ENCODE measurements at regions not wholly inside any gene's neighbourhood (a gene's known extent, or its start where the extent isn't known, plus 50 kb on each side); places are given as distances from the start of the nearest gene placed in this dataset.
"Not testable (repeated sequence)": the region's sequence is repeated elsewhere in the genome, so short reads cannot be mapped to it uniquely, and the experiment has no call there.

DNA sequence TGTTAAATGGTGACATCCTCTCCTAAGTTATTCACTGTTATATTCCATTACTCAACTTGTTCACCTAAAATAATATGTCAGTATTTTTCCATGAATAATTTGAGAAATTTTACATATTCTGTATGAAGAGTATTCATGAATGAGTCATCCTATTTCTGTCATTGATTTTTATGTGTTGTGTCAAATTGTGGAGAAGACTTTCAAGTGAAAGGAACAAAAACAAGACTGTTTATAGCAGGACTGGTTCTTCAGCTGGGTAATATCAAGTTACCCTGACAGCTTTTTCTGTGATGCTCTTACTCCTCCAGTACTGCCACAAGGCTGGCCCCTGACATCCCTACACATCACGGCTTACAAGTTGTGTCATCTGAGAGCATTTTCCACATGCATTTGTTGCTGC lies 847.7 kb downstream of the NCAM2 start:
- DNase-seq (ENCODE audit: low read depth, low spot score): no peak

- DNase-seq (ENCODE audit: low read depth, low spot score): no peak
Observed at GRCh38 chr21:21851205-21851604, 853.0 kb downstream of the NCAM2 start.

DNA sequence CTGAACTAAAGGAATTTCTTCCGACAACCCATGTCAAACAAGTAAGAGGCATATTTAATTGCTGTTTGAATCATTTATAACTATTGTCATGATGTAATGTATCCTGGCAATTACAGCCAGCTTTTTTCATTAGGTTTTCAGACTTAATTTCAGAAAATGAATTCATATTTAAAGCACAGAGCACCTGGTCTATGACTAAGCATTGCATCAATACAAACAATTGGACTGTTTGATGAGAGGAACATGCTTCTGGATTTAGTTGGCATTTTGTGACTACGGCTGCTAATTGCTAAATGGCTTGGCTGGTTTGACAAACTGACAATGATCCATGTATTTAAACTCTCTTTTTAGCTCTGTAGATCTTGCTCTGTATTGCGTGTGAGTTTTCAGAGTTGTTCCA lies 853.4 kb downstream of the NCAM2 start:
- no peak for DNase-seq (ENCODE audit: low read depth, low spot score)

GRCh38 chr21:21858502-21859334 lies 860.5 kb downstream of the NCAM2 start:
- no peak for DNase-seq (ENCODE audit: low read depth, low spot score)

DNA sequence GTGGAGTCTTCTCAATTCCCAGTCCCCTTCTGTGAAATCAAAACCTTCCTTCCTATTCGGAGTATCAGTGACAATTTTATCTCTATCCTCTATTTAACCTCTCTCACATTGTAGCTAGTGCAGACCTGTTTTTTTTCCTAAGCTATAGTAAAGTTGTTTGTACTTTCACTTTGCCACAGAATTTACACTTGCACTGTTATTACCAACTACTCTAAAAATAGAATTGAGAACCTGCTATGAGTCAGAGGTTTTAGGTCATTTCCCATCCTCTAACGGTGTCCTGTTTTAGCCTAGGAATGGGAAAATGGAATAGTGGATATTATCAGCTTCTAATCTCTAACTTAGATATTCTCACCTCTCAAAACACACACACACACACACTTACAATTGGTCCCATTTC lies 862.7 kb downstream of the NCAM2 start:
- DNase-seq (ENCODE audit: low read depth, low spot score): no peak

DNA sequence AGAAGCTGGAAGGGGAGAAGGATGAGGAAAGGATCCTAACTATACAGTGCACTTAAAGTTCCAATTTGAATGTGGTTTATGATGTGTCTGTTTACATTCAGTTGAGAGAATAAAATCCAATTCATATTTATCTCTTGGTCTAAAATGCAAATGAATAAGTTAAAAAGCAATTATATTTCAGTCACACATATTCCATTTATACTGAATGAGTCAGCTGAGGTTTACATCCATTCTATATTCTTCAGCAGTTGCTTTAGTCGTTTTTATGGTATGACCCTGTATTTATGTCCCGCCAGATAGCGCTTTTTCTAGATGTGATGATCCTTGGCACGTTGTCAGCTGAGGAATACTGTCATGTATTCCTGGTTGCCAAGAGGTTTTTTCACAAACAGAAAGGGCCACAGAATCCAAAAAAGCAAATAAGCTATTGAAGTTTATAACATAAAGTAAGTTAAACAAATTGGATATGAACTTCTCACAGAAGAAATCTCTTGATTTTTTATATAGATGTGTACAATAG lies 866.2 kb downstream of the NCAM2 start:
- DNase-seq (ENCODE audit: low read depth, low spot score): no peak

DNA sequence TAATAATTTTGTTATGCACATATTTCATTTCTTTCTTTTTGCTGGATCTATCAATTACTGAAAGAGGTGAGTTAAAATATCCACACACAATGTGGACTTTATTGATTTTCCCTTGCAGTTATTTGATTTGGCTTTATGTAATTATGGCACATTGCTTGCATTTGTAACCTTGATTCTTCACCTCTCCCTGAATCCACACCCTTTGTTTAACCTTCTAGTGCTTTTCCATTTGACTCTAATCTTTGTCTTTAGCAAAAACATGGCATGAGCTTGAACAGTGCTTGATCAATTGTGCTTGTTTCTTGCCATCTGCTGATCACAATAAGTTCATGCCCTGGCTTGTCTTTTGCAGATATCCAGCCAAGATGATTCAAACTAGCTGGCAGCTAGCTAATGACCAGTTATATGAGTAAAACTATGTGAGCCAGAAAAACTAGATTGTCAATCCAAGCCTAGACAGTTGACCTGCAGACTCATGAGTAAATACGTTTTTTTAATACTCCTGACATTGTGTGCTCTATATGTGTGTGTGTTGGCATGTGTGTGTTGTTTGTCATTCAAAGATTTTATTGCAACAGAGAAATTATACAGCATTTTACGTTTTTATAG lies 899.2 kb downstream of the NCAM2 start:
- no peak for DNase-seq (ENCODE audit: low read depth, low spot score)

GRCh38 chr21:21898801-21899200 lies 900.6 kb downstream of the NCAM2 start:
- no peak for DNase-seq (ENCODE audit: low read depth, low spot score)

GRCh38 chr21:21902416-21902815 lies 904.2 kb downstream of the NCAM2 start:
- DNase-seq (ENCODE audit: low read depth, low spot score): not testable (repeated sequence)

DNA sequence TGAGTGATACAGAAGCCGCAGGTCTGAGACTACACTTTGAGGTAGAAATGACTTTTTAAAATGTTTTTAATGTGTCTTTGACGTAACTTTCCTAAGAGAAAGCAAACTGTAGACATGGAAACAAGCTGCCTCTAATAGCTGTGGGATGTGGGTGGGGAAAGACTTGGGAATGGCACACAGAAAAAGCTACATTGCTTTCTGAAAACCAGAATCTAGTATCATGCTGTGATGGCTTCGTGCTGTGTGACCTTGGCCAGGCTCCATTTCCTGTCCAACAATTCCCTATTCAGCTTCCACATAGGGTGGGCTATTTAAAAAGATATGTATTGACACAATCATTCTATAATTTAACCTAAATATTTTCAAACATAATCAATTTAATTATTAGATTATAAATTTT lies 909.1 kb downstream of the NCAM2 start:
- DNase-seq (ENCODE audit: low read depth, low spot score): no peak

GRCh38 chr21:21915816-21916215 lies 917.6 kb downstream of the NCAM2 start:
- no peak for DNase-seq (ENCODE audit: low read depth, low spot score)

GRCh38 chr21:21921410-21922232 lies 923.4 kb downstream of the NCAM2 start:
- no peak for DNase-seq (ENCODE audit: low read depth, low spot score)

GRCh38 chr21:21929226-21929625 lies 931.0 kb downstream of the NCAM2 start:
- no peak for DNase-seq (ENCODE audit: low read depth, low spot score)

GRCh38 chr21:21929789-21930188 lies 931.6 kb downstream of the NCAM2 start:
- DNase-seq (ENCODE audit: low read depth, low spot score): no peak

DNA sequence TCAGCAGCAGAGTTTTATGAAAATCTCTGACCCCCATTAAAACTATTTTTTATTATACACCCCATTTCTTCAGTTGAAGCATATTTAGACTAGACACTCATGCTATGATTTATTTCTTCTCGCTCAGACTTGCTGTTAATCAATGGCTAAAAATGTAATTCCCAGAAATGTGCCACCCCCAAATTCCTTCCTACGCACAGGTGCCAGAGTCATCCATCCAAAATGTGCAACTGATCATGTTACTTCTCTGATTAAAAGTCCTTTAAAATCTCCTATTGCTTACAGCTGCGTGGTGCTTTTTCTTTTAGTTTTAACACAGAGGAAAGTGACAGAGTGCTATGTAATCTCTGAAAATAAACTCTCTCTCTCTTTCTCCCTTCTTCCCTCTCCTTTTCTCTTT lies 954.4 kb downstream of the NCAM2 start:
- no peak for DNase-seq (ENCODE audit: low read depth, low spot score)

- no peak for DNase-seq (ENCODE audit: low read depth, low spot score)
Observed at GRCh38 chr21:21955204-21955603, 957.0 kb downstream of the NCAM2 start.

GRCh38 chr21:21957490-21957889 lies 959.3 kb downstream of the NCAM2 start:
- DNase-seq (ENCODE audit: low read depth, low spot score): no peak

DNA sequence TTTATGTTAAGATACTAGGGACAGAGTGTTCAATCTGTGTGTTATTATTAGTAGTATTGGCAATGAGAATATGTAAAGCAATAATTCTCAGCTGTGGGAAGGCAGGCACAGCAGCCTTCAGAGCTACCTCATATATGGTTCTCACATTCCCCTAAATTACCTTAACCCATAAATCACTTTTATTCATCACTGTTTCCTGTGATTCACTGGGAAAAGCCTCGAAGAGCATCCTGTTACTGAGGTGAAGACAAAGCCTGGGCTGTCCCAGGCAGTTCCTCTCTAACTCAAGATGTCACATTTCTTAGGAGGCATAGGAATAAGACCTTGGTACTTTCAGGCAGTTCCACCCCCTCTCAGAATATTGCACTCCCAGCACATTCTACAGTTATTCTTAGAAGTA lies 965.7 kb downstream of the NCAM2 start:
- no peak for DNase-seq (ENCODE audit: low read depth, low spot score)

DNA sequence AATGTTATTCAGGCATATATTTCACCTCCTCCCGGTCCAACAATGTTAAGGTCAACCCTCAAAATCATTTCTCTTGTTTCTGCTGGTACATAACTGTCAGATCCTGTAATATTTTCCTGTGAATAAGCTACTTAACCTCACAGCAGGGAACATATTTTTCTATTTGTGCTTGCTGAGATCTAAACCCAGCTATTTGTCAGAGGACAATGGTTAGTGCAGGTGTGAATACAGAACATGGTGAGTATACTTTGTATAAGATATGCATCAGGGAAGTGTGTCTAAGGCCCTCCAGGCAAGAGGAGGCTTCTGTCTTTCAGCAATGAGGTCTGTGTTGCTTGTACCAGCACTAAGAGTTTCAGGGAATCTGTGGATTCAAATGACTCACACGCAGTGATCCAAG lies 970.6 kb downstream of the NCAM2 start:
- DNase-seq (ENCODE audit: low read depth, low spot score): no peak

DNA sequence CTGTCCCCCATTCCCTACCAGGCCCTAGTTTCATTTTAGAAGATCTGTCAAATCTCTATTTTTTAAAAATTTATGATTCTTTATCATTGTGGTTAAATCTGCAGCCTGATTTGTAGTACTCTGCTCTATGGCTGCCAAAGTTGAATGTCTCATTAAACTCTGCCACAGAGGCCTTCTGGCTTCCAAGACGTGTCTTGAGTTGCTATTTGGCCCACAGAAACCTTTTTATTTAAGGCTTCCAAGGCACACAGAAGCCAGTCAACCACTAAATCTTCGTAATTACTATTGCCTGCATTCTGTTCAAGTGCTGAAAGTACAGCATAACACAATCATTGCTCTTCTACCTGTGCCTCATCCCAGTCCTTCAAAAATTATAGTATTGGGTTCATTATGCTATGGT lies 971.0 kb downstream of the NCAM2 start:
- no peak for DNase-seq (ENCODE audit: low read depth, low spot score)

GRCh38 chr21:21971384-21971783 lies 973.2 kb downstream of the NCAM2 start:
- no peak for DNase-seq (ENCODE audit: low read depth, low spot score)

GRCh38 chr21:21973806-21974205 lies 975.6 kb downstream of the NCAM2 start:
- DNase-seq (ENCODE audit: low read depth, low spot score): no peak
